ENCODE measurements at regions not wholly inside any gene's neighbourhood (a gene's known extent, or its start where the extent isn't known, plus 50 kb on each side); places are given as distances from the start of the nearest gene placed in this dataset.

GRCh38 chr3:31331278-31331677 lies 201.4 kb upstream of the STT3B start:
- Histone ChIP-seq H3K27ac (no peak overlapping the region), H3K36me3 (ENCODE audit: low read depth) (no peaks in the 10 kb centered on the region), H3F3A (ENCODE audit: insufficient read depth, low read depth) (no peaks in the 10 kb centered on the region), H3K79me2 (ENCODE audit: low read depth) (no peaks in the 10 kb centered on the region), H3K9me3 (ENCODE audit: insufficient read depth, low read depth) (no peaks in the 10 kb centered on the region), H3K4me3 (no peak overlapping the region), H4K20me1 (ENCODE audit: insufficient read depth) (no peaks in the 10 kb centered on the region), H3K27me3 (ENCODE audit: insufficient read depth, low read depth) (no peaks in the 10 kb centered on the region), H3K4me1 (replicated peaks; ENCODE audit: insufficient read depth) (no peaks in the 10 kb centered on the region), H3K4me2 (no peak overlapping the region), H3K9me2 (ENCODE audit: insufficient read depth) (no peaks in the 10 kb centered on the region), H2AFZ (no peak overlapping the region)
- ChIA-PET CTCF (no interaction called here), POLR2A (ENCODE audit: unreplicated experiment) (no interaction called here)
- DNase-seq = no peak
- TF ChIP-seq CTCF (conservative IDR thresholded peaks at IDR 0.05) (no peak), EZH2 (IDR thresholded peaks at IDR 0.05; ENCODE audit: low read depth) (no peak)
- intact Hi-C loops (cut with micrococcal nuclease; ENCODE audit: unreplicated experiment) = no loop called here
- no TSS peak for BruUV-seq (replicated peaks)

GRCh38 chr3:31341130-31341529 lies 191.6 kb upstream of the STT3B start:
- Histone ChIP-seq H4K20me1 (ENCODE audit: insufficient read depth) (no peaks in the 10 kb centered on the region), H3K4me2 (no peak overlapping the region), H3K36me3 (ENCODE audit: low read depth) (no peaks in the 10 kb centered on the region), H3K4me1 (replicated peaks; ENCODE audit: insufficient read depth) (no peaks in the 10 kb centered on the region), H3F3A (ENCODE audit: insufficient read depth, low read depth) (no peaks in the 10 kb centered on the region), H3K9me3 (ENCODE audit: insufficient read depth, low read depth) (no peaks in the 10 kb centered on the region), H3K9me2 (ENCODE audit: insufficient read depth) (no peaks in the 10 kb centered on the region), H3K79me2 (ENCODE audit: low read depth) (no peaks in the 10 kb centered on the region), H3K27me3 (ENCODE audit: insufficient read depth, low read depth) (no peaks in the 10 kb centered on the region), H3K4me3 (no peak overlapping the region), H3K27ac (no peak overlapping the region), H2AFZ (no peak overlapping the region)
- CTCF ChIA-PET = no interaction called here
- BruUV-seq (replicated peaks) = no TSS peak
- DNase-seq = no peak
- intact Hi-C loops (cut with micrococcal nuclease; ENCODE audit: unreplicated experiment) = no loop called here
- POLR2A ChIA-PET (ENCODE audit: unreplicated experiment) = no interaction called here
- TF ChIP-seq EZH2 (IDR thresholded peaks at IDR 0.05; ENCODE audit: low read depth) (no peak), CTCF (conservative IDR thresholded peaks at IDR 0.05) (no peak)

DNA sequence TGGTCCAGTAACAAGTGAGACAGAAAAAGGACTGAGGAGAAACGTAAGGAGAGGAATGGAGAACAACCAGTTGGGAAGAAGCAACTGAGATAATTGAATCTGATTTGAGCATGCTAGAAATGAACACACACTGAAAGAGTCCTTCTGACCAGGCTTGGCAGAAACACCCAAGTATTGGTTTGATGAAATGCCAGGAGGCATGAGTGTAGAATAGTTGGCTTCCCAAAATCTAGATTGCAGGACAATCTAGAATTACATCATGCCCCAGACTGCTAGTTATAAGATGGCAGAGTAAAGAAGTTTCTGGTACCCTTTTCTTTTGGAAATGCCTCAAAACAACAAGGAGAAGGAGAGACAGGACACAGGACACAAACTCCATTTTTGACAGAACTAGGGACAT lies 189.7 kb upstream of the STT3B start:
- Histone ChIP-seq H3K4me2 (no peak overlapping the region), H3K27ac (no peak overlapping the region), H3K9me3 (ENCODE audit: insufficient read depth, low read depth) (no peaks in the 10 kb centered on the region), H2AFZ (no peak overlapping the region), H3F3A (ENCODE audit: insufficient read depth, low read depth) (no peaks in the 10 kb centered on the region), H3K79me2 (ENCODE audit: low read depth) (no peaks in the 10 kb centered on the region), H3K27me3 (ENCODE audit: insufficient read depth, low read depth) (no peaks in the 10 kb centered on the region), H3K36me3 (ENCODE audit: low read depth) (no peaks in the 10 kb centered on the region), H3K4me1 (replicated peaks; ENCODE audit: insufficient read depth) (no peaks in the 10 kb centered on the region), H3K4me3 (no peak overlapping the region), H4K20me1 (ENCODE audit: insufficient read depth) (no peaks in the 10 kb centered on the region), H3K9me2 (ENCODE audit: insufficient read depth) (no peaks in the 10 kb centered on the region)
- TF ChIP-seq EZH2 (IDR thresholded peaks at IDR 0.05; ENCODE audit: low read depth) (no peak), CTCF (conservative IDR thresholded peaks at IDR 0.05) (no peak)
- intact Hi-C loops (cut with micrococcal nuclease; ENCODE audit: unreplicated experiment) = no loop called here
- DNase-seq = no peak
- ChIA-PET POLR2A (ENCODE audit: unreplicated experiment) (no interaction called here), CTCF (no interaction called here)
- BruUV-seq (replicated peaks) = no TSS peak
